Posterior vena cava (tissue), 2 donors: ENCODE measurements at regions not wholly inside any gene's neighbourhood (a gene's known extent, or its start where the extent isn't known, plus 50 kb on each side); places are given as distances from the start of the nearest gene placed in this dataset.

Experiments used
- DNase-seq: peaks from one replicate; pipeline ENCODE4 v3.0.0-alpha.2; 2020; ENCODE audit warnings: low spot score
- intact Hi-C, 2 donors: fragments of 100-400 bp; cut with DNase I; formaldehyde crosslinking; loops; one replicate each; pipeline versions ENCODE4 v1.14.1 to v1.14.2; 2022 to 2023
- donor health status: DM: yes; HTN: yes; CAD: no.
- donor health status: DM: yes; HTN: yes; CAD: no.

DNA sequence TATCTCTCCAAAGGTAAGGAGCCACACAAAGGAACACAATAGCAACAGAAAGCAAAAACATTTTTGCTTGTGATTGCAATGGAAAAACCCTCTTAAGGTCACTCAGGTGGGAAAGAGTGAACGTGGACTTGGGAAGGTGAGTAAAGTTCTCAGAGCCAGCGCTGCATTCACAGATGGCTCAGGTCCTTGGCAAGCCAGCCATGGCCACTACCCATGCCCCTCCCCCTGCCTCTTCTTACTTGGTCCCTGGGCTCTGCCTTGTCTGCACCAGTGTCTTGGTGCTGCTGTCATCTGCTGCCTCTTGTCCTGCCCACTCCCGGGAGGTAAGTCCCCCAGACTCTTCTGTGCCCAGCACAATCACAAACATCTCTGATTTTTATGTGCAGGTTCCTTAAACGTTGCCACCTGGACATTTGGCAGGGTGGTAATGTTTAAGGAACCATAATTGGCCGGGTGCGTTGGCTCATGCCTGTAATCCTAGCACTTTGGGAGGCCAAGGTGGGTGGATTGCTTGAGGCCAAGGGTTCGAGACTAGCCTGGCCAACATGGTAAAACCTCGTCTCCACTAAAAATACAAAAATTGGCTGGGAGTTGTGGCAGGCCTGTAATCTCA, 74.6 kb downstream of the FEM1C start:
- DNase-seq = no peak
- intact Hi-C loops = no loop called here

DNA sequence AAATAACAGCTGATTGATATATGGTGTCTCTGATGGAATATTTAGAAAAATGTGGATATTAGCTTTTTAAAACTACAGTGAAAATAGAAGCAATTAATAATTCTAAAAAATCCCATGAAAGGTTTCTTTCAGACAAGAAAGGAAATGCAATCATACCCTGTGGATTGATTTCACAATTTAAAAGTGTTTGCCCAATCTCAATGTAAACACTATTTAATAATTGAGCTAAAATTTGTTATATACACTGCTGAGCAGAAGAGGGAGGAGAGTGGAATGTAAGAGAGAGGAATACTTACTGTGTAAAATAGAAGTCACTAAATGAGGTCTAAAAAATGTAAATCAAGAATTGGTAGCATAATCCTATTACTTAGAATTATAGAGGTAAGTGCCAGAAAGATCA, 76.9 kb downstream of the FEM1C start:
- intact Hi-C loops = no loop called here
- no peak for DNase-seq

DNA sequence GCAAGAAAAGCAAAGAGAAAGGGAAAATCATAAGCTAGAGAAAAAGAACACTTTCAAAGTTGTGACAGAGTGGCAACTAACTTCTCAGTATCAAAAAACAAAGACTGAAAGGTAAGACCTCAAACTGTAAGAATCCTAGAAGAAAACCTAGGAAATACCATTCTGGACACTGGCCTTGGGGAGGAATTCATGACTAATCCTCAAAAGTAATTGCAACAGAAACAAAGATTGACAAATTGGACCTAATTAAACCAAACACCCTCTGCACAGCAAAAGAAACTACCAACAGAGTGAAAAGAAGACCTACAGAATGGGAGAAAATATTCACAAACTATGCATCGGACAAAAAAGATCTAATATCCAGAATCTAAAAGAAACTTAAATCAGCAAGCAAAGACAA, 79.1 kb downstream of the FEM1C start:
- DNase-seq = no peak
- intact Hi-C loops = no loop called here

DNA sequence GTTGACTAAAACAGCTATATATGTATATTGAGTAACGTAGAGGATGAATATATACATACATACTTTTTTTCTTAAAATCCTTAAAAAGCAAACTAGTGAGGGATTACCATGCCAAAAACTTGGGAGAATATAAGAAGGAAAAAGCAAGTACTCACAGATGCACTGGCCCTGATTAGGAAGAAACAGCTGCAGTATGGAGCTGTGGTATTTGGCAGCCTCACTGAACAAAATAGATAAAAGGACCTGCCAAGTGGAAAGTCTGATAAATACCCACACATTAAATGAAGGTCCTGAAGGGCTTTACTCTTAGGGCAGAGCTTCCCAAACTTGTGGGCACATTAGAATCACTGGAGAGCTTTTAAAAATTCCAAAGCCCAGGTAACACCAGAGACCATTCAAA, 80.6 kb downstream of the FEM1C start:
- intact Hi-C loops = no loop called here

DNA sequence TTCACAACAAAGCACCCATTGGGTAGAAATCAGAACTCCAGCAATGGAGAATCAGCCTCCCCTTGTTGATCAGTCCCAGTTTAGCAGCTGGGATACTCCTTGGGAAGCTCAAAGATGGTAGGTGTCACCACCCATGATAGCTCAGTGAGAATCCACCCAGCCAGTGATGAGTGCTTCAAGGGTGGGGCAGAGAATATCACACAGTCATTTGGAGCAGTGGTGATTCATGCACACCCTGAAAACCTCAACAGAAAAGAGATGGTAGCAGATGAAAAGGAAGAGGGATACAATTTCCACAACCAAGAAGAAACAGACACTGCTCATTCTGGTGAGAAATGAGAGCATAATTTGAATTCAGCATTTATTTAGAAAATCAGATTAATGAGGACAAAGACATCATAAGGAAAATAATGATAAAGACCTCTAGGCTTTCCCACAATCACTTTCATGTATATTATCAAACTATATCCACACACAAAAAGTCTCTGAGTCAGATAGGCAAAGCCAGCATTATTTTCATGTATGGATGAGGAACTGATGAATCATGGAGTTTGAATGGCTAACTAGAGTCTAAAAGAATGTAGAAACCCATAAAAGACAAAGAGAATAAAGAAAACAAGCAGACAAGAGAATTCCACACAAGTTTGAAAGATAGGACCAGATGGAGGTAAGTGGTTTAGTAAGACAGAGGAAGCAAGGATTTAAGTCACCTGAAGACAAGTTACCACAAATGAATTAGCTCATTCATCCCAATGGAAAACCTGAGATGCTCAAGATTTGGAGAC, 82.9 kb downstream of the FEM1C start:
- intact Hi-C loops = no loop called here
- DNase-seq = no peak

More for the DNA sequence above, 80.6 kb downstream of the FEM1C start:
- no peak for DNase-seq

DNA sequence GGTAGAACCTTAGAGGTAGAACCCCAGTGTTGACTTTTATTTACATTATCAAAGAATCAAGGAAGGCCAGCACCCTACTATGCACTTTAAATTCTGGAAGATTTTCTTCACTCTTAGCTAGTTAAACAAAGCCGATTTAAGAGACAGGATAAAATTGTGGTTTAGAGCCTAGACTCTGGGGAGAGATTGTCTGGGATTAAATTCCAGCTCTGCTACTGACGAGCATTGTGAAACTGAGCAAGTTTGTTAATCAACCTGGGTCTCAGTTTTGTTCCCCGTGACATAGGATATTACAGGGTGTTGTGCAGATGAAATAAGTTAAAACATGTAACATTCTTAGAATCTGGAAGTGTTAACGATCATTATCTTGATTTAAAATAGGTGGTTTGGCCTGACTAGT, 83.5 kb downstream of the FEM1C start:
- no peak for DNase-seq
- intact Hi-C loops = no loop called here

- intact Hi-C loops = no loop called here
Observed at GRCh38 chr5:115460472-115460871, 84.1 kb downstream of the FEM1C start.

DNA sequence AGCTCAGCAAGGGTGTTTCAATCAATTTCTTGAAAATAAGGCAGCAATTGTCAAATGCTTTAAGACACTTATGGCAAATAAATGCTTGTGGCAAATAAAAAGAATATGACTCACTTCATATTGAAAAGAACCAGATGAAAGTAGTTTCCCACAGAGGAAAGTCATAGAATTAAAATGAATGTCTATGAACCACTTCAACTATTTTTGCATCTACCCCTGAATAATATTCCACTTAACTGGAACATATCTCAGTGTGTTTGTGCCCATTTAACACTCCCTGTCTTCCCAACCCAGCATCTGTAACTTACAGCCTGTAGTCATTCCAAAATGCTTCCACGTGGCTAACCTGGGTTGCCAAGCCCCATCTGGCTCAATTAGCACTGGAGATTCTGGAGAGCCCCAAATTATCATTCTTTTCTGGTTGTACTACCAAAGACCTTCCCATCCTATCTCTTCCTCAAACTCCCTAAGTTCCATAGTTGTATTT, 84.7 kb downstream of the FEM1C start:
- intact Hi-C loops = loop anchor here in 1 of 2 donors (10.0 kb wide), 1 partner anchor 705 kb away; no protein-coding TSS in a partner anchor
- no peak for DNase-seq

More at GRCh38 chr5:115460472-115460871, 84.1 kb downstream of the FEM1C start:
- DNase-seq = no peak

- intact Hi-C loops = loop anchor here in 1 of 2 donors (10.0 kb wide), 1 partner anchor 704 kb away; no protein-coding TSS in a partner anchor
- DNase-seq = no peak
Observed at GRCh38 chr5:115458416-115458815, 86.2 kb downstream of the FEM1C start.

GRCh38 chr5:115458003-115458409, 86.6 kb downstream of the FEM1C start:
- DNase-seq = no peak
- intact Hi-C loops = loop anchor here in 1 of 2 donors (10.0 kb wide), 1 partner anchor 703 kb away; no protein-coding TSS in a partner anchor

GRCh38 chr5:115457571-115457970, 87.0 kb downstream of the FEM1C start:
- DNase-seq = no peak
- intact Hi-C loops = loop anchor here in 1 of 2 donors (10.0 kb wide), 1 partner anchor 703 kb away; no protein-coding TSS in a partner anchor

DNA sequence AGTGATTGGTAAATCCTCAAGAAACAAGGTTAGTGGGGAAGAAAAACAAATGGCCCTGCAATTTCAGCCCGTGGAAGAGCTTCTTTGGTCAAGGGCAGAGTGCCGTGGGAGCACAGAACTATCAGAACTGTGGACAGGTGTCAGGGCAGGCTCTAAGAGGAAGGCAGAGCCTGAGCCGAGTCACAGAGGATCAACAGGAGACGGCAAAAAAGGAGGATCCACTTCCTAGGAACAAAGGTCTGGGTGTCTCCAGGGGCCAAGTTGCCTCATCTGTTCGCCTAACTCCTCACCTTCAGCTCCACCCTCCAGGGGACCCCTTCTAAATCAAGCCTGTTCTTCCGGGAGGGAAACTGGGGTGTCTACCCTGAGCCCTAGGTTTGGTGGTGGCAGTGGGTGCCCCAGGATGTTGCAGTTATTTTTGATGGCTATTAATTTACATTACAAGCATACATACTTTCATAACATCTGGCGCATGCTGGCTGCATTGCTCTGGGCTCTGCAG, 88.0 kb downstream of the FEM1C start:
- intact Hi-C loops = loop anchor here in 1 of 2 donors (10.0 kb wide), 1 partner anchor 702 kb away; no protein-coding TSS in a partner anchor
- DNase-seq = no peak

DNA sequence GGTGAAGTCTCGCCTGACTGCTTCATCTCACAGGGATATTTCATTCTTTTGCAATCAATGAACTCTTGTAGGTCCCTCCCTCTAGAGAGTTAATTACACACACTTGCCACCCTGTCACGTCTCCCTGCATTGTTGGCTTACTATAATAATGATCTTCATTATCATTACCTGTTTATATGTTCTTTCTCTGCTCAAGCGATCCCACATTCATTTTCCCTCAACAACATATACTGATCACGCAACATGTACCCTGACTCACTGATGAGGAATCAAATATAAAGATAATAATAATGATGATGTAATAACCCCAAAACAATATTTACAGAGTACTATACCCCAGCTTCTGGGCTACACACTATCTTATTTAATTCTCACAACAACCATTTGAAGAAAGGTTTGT, 88.5 kb downstream of the FEM1C start:
- intact Hi-C loops = loop anchor here in 1 of 2 donors (10.0 kb wide), 1 partner anchor 701 kb away; no protein-coding TSS in a partner anchor

GRCh38 chr5:115455301-115455707, 89.3 kb downstream of the FEM1C start:
- intact Hi-C loops = loop anchor here in 1 of 2 donors (10.0 kb wide), 1 partner anchor 701 kb away; no protein-coding TSS in a partner anchor
- DNase-seq = no peak

More for the DNA sequence above, 88.5 kb downstream of the FEM1C start:
- no peak for DNase-seq

GRCh38 chr5:115453391-115454095, 91.0 kb downstream of the FEM1C start:
- DNase-seq = no peak
- intact Hi-C loops = loop anchor here in 1 of 2 donors (10.0 kb wide), 1 partner anchor 699 kb away; no protein-coding TSS in a partner anchor

- no peak for DNase-seq
- intact Hi-C loops = loop anchor here in 1 of 2 donors (10.0 kb wide), 1 partner anchor 698 kb away; no protein-coding TSS in a partner anchor
Observed at GRCh38 chr5:115452536-115453235, 91.9 kb downstream of the FEM1C start.

DNA sequence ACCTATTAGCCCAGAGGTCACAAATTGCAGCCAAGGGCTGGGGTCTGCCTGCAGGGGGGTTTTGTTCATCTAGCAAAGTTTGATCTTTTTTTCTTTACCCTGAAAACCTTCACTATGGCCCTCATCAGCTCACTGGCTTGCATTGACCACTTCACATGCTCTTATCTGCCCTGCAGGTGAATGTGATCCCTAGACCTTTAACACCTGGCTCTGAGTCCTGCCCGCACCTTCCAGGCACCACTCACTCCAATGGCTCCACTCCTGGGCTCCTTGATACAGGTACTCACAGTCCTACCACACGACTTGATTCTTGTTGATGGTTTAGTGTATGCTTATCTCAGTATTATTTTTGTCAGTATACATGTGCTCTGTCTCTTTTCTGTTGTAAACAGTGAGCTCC, 92.5 kb downstream of the FEM1C start:
- intact Hi-C loops = loop anchor here in 1 of 2 donors (10.0 kb wide), 1 partner anchor 697 kb away; no protein-coding TSS in a partner anchor
- no peak for DNase-seq

GRCh38 chr5:115450741-115451140, 93.8 kb downstream of the FEM1C start:
- intact Hi-C loops = loop anchor here in 1 of 2 donors (10.0 kb wide), 1 partner anchor 696 kb away; no protein-coding TSS in a partner anchor

More at GRCh38 chr5:115450741-115451140, 93.8 kb downstream of the FEM1C start:
- no peak for DNase-seq
